GM18873 (cell line): ENCODE measurements at regions not wholly inside any gene's neighbourhood (a gene's known extent, or its start where the extent isn't known, plus 50 kb on each side); places are given as distances from the start of the nearest gene placed in this dataset.

ENCODE experiments used
- ATAC-seq: cut with Tn5 transposase; IDR thresholded peaks from one replicate; pipeline ENCODE4 v1.9.1; 2021; ENCODE audit warnings: mild to moderate bottlenecking, moderate library complexity, moderate number of reproducible peaks; ENCODE audit not compliant: unreplicated experiment, low FRiP score

DNA sequence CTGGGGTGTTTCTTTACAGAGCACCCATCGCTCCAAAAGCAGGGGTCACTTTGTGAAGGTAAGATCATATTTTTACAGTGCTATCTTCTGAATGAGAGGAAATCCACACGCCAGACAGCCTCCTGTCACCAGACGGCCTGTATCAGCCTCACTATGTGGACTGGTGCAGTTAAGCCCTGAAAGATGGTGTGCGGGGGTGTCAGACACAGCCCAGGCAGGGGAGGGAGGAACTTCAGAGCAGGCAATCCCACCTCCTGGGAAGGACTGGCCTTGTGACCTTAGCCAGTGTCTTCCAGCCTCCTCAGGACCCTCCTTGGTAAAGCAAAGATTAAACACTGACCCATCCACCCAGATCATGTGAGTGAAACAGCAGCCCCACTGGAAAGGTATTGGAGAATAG, 249.4 kb upstream of the CTAGE1 start:
- no peak for ATAC-seq

DNA sequence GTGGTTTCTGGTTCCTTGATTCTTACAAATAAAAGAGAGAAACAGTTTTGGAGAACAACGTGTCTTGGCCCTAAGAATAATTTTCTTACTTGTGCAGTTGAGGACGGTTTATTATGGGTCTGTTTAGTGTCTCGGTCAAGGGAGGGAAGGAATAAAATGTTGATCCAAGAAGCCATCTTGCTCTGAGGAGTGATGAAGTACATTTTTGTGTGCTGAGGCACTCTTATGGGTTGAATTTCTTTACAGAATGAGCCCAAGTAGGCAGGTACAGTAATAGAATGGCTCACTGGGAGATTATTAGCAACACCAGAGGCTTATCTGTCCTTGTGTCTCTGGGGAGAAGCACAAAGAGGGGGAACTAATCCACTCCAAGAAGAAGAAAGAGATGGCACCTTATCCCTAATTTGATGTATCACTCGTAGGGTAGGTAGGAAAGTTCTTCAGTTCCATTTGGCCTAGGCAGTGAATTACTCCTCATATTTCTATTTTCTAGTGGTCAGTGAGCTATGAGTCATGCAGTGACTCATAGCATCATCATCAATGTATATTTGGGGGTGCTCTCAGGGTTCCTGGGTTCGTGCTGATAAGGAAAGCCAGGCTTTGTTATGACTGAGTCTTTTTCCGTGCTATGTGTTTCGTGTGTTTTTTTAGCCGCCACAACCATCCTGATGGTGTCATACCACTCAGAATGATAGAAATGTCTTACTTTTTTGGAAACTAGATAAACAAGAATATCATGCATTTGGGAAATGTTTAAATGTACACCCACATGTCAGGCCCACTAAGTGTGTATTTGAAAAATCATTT, 250.1 kb upstream of the CTAGE1 start:
- ATAC-seq = no peak

DNA sequence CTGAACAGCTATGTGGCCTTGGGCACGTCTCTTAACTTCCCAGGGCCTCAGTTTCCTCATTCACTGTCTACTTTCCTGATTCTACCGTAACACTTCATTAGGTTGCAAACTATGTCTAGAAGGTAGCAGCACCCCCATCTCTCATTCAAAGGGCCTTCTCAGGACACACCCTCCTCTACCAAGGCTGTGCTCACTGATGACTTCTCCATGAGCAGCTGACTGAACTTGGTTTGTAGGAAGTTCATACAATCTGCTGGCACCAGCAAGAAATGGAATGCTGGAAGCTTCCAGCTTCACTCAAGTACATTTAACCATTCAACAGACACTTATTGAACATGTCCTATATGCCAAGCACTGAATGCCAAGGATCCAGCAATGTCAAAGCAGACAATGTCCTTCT, 250.8 kb upstream of the CTAGE1 start:
- no peak for ATAC-seq

DNA sequence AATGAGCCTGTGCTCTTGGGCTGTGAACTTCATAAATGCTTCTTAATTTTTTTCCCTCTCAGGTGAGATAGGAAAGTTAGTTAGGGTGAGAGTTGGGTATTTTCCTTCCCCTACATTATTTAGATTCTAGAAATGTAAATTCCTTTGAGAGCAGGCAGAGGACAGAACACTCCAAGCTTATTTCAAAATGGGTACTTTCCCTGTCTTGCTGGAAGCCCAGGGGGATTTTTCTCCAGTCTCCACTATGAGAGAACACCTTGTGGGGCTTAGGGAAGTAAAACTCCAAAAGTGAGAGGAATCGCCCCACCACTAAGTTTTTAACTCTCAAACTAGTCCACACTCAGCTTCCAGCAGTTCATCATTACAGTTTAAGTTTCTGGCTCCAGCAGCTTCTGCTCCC, 253.2 kb upstream of the CTAGE1 start:
- ATAC-seq = no peak

DNA sequence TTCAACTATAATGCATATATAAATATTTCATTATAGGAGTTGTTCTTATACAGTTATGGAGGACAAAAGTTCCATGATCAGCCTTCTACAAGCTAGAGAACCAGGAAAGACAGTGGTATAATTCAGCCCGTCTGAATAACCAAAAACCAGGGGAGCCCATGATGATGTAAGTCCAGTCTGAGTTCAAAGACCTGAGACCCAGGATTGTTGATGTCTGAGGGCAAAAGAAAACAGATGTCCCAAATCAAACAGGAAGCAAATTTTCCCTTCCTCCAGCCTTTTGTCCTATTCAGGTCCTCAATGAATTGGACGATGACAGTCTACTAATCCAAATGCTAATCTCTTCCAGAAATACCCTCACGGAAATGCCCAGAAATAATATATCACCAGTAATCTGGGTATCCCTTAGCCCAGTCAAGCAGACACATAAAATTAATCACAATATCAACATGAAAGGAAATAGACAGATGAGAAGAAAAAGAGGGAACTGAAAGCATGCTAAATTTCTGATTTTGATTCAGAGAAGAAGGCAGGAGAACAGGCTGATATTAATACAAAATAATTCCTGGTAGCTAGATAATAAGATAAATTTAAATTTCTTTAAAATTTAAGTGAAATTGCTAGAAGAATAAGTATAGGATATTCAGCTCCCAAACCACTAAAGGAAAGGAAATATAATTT, 255.6 kb upstream of the CTAGE1 start:
- ATAC-seq = no peak

DNA sequence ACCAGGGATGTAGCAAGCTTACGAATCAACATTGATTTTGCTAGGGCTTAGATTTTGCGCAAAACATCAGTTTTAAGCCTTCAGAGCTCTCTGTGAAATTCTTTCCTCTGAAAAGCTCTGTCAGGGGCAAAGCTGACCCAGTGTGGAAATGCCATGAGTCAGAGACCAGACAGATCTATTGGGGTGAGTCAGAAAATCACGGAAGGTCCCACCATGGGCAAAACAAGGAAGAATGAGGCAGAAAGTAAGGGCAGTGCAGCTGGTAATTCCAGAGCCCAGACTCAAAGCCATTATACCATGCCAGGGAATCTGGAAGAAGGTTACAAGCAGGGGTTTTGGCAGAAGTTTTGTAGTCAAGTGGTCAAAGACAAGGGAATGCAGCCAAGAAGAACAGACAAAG, 256.6 kb upstream of the CTAGE1 start:
- ATAC-seq = no peak

DNA sequence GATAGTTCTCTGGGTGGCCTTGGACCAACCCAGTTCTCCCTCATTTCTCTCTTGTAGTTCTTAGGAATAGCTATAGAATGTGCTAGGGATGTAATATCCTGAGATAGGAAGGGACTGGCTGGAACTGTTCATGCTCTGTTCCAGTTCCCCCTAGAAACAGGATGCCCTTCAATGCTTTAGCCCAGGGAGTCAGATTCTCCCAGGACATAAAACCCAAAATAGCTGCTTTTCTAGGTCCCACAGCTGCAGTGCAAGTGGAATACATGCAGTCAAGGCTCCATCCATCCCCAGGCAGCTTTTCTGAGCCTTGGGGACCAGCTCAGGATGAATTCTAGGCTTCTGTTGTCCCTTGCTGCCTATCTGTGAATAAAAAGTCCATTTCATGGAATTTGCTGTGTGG, 257.3 kb upstream of the CTAGE1 start:
- ATAC-seq = no peak

DNA sequence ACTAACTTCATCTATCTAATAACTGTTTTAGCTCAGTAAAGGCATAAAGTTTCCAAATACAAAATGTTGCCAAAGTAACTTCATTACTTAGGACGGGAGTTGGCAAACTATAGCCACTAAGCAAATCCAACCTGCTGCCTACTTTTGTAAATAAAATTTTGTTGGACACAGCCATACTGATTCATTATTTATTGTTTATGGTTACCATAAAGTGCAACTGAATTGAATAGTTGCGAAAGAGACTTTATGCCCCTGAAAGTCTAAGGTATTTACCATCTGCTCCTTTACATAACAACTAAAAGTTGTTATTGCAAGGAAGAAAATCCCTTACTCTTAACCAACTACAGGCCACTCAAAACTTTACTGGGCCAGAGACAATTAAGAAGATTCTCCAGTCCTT, 256.7 kb upstream of the RBBP8 start:
- ATAC-seq = no peak

DNA sequence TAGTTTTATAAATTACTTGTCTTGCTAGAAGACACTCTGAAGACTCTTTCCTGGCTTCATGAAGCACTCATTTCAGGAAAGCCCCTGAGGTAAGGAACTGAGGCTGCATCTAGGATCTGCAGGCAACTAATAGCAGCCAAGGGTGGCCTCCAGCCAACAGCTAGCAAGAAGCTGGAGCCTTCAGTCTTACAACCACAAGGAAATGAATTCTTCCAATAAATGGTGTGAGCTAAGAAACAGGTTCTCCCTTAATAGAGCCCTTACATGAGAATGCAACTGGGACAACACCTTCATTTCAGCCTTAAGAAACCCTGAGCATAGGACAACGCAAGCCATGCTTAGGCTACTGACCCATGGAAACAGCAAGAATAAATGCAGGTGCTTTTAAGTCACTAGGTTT, 254.6 kb upstream of the RBBP8 start:
- ATAC-seq = no peak

DNA sequence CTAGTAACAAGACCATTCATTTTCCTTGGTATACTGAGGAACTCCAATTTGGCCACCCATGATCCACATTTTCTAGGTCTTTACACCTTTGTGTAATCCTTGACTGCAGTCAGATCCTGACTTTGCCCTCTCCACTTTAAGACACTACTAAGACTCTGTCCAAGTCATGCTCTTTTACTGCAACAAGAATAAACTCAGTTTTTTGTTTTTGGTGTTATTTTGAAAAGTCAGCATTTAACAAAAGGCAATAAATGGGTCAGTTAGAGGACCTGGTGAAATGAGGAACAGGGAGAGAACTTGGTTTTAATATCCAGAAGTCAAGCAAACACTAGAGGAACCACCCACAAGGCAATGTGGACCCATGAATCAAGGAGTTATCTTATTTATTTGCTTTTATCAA, 252.2 kb upstream of the RBBP8 start:
- no peak for ATAC-seq

DNA sequence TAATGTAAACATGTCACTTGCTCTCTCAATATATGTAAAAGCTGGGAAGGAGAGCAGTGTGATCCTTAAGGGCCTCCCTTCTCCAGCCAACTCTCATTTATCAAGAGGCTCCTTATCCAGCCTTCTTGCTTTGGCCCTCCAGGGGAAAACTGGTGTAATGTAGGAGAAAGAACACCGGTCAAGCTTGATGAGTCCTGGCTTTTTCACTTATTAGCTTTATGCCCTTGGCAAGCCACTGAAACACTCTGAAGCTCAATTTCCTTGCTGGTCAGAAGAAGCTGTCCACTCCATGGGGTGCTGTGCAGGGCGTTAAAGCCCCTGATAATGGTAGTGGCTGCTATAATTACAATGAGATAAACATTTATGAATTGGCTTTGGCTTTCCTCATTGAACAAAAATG, 251.2 kb upstream of the RBBP8 start:
- ATAC-seq = no peak

DNA sequence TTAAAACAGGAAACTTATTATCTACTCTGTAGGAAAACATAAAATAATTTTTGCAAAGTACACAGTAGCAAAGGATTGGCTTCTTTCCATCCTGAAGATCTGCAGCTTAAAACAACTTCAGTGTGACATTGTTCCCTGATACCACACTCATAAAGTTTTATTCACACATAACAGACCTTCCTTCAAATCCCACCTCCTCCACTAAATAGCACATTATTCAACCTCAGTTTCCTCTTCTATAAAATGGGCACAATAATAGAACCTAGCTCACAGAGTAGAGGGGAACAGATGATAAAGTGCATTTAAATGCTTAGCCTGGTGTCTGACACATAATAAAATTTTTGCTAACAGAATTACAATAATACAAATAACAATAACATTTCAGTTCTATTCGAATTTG, 250.4 kb upstream of the RBBP8 start:
- ATAC-seq = no peak

DNA sequence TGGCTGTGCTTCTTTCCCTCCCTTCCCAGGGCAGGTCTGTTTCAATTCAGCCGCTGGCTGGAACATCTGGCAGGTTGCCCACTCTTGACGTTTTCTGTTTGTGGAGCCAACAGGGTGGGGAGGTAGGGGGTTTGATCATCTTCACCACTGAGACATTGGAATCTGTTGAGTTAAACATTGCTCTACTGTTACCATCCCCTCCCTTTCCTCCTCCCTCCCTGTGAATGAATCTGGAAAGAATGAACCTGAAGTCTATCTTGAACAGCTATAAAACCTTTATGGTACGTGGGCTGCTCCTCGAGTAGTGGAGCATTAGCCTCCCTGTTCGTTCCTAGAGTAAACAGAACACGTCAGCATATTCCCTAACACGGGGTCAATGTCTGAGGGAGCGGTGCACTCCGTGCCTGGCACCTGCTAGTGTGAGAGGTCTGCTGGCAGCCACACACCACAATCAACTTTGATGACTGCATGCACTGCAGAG, 249.9 kb upstream of the RBBP8 start:
- no peak for ATAC-seq

DNA sequence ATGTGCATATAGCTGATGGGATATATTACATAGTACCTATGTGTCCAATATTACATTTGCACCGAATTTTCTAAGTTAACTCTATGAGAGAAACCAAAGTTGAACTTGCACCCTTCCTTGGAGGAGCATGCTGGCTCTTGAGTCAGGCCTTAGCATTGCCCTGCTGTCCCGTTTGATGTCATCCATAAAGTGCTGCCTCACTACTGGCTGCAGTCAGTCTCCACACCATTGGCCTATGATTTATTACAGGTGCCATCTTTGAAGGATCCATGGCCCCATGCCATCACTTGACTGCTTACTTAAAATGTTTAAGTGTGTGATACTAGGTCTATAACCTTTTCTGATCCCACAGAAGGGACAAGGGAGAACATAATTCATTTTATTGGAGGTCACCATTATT, 249.3 kb upstream of the RBBP8 start:
- no peak for ATAC-seq

DNA sequence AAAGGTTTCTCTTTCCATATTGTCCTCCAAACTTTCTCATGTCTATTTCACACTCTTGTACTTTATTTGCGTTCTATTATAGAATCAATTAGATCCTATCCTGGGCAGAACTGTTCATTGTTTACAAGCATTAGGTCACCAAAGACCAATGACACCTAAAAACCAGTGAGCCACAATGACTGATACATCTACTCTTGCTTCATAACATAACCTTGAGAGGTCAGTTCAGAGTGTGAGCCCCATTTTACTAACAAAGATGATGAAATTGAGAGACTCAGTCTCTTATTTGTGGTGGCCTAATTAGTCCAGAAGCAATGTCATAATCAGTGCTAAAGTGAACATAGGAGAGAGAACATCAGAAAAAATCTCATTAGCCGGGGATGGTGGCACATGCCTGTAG, 248.9 kb upstream of the RBBP8 start:
- no peak for ATAC-seq

DNA sequence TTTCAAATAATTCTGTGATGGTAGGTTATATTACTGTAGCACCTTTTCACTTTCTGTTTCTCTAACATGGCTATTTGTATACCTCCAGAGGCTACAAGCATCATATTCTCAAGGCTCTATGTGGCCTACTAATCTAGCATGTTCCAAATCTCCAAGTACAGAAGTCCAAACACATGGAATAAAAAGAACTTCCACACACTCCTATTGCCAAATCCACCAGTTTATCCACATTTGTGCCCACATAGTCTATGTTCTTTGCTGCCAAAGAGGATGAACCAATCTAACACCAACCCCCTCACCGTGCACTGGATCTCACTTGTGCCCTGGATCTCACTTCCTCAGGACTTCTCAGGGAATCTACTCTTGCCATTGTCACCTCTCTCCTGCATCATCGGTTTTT, 247.3 kb upstream of the RBBP8 start:
- no peak for ATAC-seq

DNA sequence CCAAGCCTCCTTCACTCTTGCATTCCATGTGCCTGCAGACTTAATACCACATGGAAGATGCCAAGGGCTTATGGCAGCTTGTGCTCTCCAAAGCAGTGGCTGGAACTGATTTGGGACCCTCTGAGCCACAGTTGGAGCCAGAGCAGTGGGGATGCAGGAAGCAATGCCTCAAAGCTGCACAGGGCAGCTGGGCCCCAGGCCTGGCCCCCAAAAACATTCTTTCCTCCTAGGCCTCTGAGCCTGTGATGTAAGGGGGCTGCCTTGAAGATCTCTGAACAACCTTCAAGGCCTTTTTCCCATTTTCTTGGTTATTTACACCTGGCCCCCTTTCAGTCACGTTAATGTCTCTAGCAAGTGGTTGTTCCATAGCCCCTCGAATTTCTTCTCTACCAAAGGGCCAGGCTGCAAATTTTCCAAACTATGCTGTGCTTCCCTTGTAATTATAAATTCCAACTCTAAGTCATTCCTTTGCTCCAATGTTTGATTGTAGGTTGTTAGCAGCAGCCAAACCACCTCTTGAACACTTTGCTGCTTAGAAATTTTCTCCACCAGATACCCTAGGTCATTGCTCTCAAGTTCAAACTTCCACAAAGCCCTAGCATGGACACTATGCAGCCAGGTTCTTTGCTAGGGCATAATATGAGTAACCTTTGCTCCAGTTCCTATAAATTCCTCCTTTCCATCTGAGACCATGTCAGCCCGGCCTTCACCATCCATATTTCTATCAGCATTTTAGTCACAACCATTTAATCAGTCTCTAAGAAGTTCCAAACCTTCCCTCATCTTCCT, 245.0 kb upstream of the RBBP8 start:
- no peak for ATAC-seq

DNA sequence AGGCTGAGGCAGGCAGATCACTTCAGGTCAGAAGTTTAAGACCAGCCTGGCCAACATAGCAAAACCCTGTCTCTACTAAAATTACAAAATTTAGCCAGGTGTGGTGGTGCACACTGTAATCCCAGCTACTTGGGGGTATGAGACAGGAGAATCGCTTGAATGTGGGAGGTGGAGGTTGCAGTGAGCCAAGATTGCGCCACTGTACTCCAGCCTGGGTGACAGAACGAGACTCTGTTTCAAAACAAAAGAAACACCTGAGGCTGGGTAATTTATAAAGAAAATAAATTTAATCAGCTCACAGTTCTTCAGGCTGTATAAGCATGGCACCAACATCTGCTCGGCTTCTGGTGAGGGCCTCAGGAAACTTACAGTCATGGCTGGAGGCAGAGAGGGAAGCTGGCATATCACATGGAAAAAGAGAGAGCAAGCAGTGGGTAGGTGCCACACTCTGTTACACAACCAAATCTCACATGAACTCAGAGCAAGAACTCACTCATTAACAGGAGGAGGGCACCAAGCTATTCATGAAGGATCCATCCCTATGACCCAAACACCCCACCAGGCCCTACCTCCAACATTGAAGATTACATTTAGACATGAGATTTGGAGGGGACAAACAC, 244.1 kb upstream of the RBBP8 start:
- no peak for ATAC-seq

DNA sequence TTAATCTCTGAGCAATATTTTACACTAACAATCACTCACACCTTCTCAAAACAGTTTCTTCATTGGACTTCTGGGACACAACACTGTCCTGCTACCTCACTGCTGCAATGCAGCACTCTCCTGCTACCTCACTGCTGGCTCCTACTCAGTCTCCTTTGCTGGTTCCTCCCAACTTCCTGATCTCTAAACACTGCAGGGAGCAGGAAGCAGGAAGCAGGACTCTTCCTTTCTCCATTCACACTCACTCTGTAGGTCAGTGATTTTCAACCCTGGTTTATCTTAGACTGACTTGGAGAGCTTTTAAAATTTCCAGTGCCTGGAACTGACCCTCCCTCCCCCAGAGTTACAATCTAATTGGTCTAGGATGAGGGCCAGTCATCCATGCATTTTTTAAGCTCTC, 243.4 kb upstream of the RBBP8 start:
- ATAC-seq = no peak

DNA sequence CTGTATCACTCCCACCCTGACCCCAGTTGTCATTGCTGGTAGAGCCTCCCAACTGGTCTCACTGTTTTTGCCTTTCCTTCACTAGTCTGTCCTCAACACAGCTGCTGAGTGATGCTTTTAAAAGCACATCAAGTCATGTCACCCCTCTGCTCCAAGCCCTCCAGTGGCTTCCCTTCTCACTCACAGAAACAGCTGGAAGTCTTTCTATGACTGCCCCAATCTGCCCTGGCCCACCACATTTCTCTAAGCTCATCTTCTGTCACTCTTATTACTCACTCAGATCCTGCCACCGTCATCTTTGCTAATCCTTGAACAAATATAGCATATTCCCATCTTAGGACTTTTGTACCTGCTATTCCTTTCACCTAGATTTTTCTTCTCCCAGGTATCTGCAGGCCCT, 242.6 kb upstream of the RBBP8 start:
- no peak for ATAC-seq
